ENCODE measurements at regions not wholly inside any gene's neighbourhood (a gene's known extent, or its start where the extent isn't known, plus 50 kb on each side); places are given as distances from the start of the nearest gene placed in this dataset.

DNA sequence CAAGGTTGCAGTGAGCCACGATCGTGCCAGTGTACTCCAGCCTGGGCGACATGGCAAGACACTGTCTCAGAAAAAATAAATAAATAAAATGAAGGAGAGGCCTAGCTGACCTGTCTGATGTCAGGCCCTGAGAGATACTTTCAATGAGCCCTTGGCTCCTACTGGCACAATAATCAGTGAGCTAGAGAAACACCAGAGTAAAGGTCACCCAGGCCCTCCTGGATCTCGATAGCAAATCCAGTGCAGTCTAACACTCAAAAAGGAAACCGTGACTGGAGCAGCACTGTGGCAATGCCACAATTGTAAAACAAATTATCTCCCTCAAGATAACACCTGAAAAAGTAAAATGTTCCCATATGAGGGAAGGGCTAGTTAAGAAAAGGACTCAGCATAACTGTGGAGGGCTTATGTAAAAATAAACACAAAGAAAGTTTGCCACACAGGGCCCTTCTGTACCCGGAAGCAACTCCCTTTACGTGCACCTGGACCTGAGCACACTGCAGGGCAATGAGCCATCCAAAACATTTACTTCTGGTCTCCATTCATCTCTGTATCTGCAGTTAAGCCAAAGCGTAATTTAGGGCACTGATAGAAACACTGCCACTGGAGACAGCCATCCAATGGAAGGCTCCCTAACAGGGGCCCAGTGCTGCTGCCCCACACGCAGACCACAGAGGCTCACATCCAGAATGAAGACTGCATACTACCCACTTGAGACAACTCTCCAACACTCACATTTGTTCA is 293.1 kb upstream of the HSFY2 start:
- TF ChIP-seq ZFX (IDR thresholded peaks at IDR 0.05; ENCODE audit: borderline replicate concordance): no peak
- TF ChIP-seq, protein P1, sequence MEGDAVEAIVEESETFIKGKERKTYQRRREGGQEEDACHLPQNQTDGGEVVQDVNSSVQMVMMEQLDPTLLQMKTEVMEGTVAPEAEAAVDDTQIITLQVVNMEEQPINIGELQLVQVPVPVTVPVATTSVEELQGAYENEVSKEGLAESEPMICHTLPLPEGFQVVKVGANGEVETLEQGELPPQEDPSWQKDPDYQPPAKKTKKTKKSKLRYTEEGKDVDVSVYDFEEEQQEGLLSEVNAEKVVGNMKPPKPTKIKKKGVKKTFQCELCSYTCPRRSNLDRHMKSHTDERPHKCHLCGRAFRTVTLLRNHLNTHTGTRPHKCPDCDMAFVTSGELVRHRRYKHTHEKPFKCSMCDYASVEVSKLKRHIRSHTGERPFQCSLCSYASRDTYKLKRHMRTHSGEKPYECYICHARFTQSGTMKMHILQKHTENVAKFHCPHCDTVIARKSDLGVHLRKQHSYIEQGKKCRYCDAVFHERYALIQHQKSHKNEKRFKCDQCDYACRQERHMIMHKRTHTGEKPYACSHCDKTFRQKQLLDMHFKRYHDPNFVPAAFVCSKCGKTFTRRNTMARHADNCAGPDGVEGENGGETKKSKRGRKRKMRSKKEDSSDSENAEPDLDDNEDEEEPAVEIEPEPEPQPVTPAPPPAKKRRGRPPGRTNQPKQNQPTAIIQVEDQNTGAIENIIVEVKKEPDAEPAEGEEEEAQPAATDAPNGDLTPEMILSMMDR (IDR thresholded peaks at IDR 0.05): no peak
- H3K27ac ChIP-seq: no peak overlapping the region

- no peak overlapping the region for H3K27ac ChIP-seq
- no peak for TF ChIP-seq ZFX (IDR thresholded peaks at IDR 0.05; ENCODE audit: borderline replicate concordance)
- TF ChIP-seq, protein P1 (IDR thresholded peaks at IDR 0.05): no peak
Observed at GRCh38 chrY:19065119-19065518, 291.6 kb upstream of the HSFY2 start.

- TF ChIP-seq, protein P1 (IDR thresholded peaks at IDR 0.05): no peak
- no peak for TF ChIP-seq ZFX (IDR thresholded peaks at IDR 0.05; ENCODE audit: borderline replicate concordance)
- H3K27ac ChIP-seq: no peak overlapping the region
Observed at GRCh38 chrY:19059733-19060132, 286.2 kb upstream of the HSFY2 start.

GRCh38 chrY:19058831-19059370 is 285.4 kb upstream of the HSFY2 start:
- TF ChIP-seq, protein P1 (IDR thresholded peaks at IDR 0.05): no peak
- TF ChIP-seq ZFX (IDR thresholded peaks at IDR 0.05; ENCODE audit: borderline replicate concordance): no peak
- H3K27ac ChIP-seq: no peak overlapping the region

- TF ChIP-seq, protein P1 (IDR thresholded peaks at IDR 0.05): no peak
- TF ChIP-seq ZFX (IDR thresholded peaks at IDR 0.05; ENCODE audit: borderline replicate concordance): no peak
Observed at GRCh38 chrY:19056138-19056469, 282.6 kb upstream of the HSFY2 start.

DNA sequence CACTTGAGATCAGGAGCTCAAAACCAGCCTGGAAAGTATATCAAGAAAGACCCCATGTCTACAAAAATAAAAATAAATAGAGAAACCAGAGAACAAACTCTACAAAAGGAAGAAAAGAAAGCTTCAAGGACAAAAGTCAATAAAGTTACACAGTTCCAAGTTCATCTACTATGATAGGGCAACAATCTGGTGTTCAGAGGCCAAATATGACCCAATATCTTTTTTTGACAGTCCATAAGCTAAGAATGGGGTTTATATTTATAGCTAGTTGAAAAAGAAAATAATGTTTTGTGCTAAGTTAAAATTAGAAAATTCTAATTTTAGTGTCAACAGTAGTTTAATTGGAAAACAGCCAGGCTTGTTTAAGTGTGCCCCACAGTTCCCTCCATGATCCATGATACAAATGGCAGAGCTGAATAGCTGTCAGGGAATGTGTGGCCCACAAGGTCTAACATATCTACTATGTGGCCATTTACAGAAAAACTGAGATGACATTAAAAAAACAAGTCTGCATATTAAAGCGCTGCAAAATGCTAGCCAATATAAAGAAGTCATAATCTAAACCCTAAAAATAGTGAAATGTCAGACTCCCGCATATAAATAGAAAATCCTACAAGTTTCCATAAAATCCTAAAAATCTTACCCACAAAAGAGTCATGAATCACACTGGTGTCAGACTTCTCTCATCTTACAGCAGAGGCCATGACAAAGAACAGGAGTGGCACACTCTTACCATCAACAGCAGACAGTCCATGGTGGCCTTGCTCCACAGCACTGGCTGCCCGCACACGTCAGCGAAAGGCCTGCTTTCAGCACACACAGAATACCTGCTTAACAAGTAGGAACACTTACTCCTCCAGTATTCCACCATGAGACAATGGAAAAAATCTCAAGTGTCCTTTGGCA is 281.9 kb upstream of the HSFY2 start:
- TF ChIP-seq ZFX (IDR thresholded peaks at IDR 0.05; ENCODE audit: borderline replicate concordance): no peak
- TF ChIP-seq, protein P1 (IDR thresholded peaks at IDR 0.05): no peak
- no peak overlapping the region for H3K27ac ChIP-seq

More at GRCh38 chrY:19056138-19056469, 282.6 kb upstream of the HSFY2 start:
- H3K27ac ChIP-seq: no peak overlapping the region
